Endothelial cell of umbilical vein (primary cell): ENCODE measurements at regions not wholly inside any gene's neighbourhood (a gene's known extent, or its start where the extent isn't known, plus 50 kb on each side); places are given as distances from the start of the nearest gene placed in this dataset.

Source experiments
- BruUV-seq: library from RNA; stranded (reverse); fragments of 400-500 nt; replicated peaks from 2 replicates; lab custom pipeline; 2021; lab: Mats Ljungman, UMichigan
- CTCF ChIA-PET: fragments of 300-600, 350-600 bp; sonication (Branson Sonifier 250); formaldehyde crosslinking; loops from one replicate; lab custom pipeline; 2021; ENCODE audit warnings: antibody characterized with exemption, inconsistent platforms; lab: Charles Lee
- POLR2A ChIA-PET: fragments of 300-600, 350-600 bp; sonication (Branson Sonifier 250); formaldehyde crosslinking; loops from one replicate; lab custom pipeline; 2021; ENCODE audit warnings: antibody characterized with exemption, inconsistent platforms; lab: Charles Lee
- DNase-seq: peaks from one replicate; pipeline ENCODE4 v3.0.0-alpha.2; 2011; ENCODE audit warnings: low read depth, low spot score
- FAIRE-seq: peaks from 2 replicates; lab custom pipeline; 2011; peaks lifted over from hg19 to GRCh38; lab: Jason Lieb, UNC
- H2AFZ ChIP-seq: 2 replicates; pipeline ENCODE4 v1.6.0; 2012; ENCODE audit warnings: low read depth, low read length, control low read depth, inconsistent platforms
- H3K27ac ChIP-seq: 2 replicates; pipeline ENCODE4 v1.5.1; 2011; ENCODE audit warnings: low read depth, mild to moderate bottlenecking, control low read depth, low read length, moderate library complexity; ENCODE audit not compliant: insufficient read depth
- H3K27me3 ChIP-seq, 2 experiments: 2 replicates each; pipeline versions ENCODE4 v1.6.0 to v1.6.1; 2011; ENCODE audit warnings: low read length in 2 of 2, mixed read lengths in 1 of 2; ENCODE audit not compliant: control insufficient read depth in 2 of 2, insufficient read depth in 2 of 2
- H3K36me3 ChIP-seq, 2 experiments: 2 replicates in 1 of 2; 3 replicates in 1 of 2; pipeline ENCODE4 v1.5.1; 2011; ENCODE audit warnings: low read length in 2 of 2, mild to moderate bottlenecking in 1 of 2, moderate library complexity in 1 of 2; ENCODE audit not compliant: control insufficient read depth in 2 of 2, insufficient read depth in 2 of 2; ENCODE audit errors: extremely low read depth in 1 of 2
- H3K4me1 ChIP-seq: 3 replicates; pipeline ENCODE4 v1.5.1; 2011; ENCODE audit warnings: mild to moderate bottlenecking, low read length; ENCODE audit not compliant: control insufficient read depth, insufficient read depth; ENCODE audit errors: extremely low read depth
- H3K4me2 ChIP-seq: 2 replicates; pipeline ENCODE4 v1.6.1; 2011; ENCODE audit warnings: low read length, control low read depth, mixed read lengths; ENCODE audit not compliant: insufficient read depth
- H3K4me3 ChIP-seq, 3 experiments: fragments of 200-600 bp in 1 of 3; sonication (generic), shearing (Covaris generic) in 1 of 3; replicated peaks in 1 of 3; 2 replicates each; pipeline ENCODE4 v1.5.1; 2011 to 2016; ENCODE audit warnings: control low read depth in 3 of 3, low read length in 3 of 3, mild to moderate bottlenecking in 2 of 3, inconsistent platforms in 1 of 3, low read depth in 1 of 3, moderate library complexity in 1 of 3; ENCODE audit not compliant: insufficient read depth in 1 of 3
- H3K79me2 ChIP-seq: 2 replicates; pipeline ENCODE4 v1.6.0; 2012; ENCODE audit warnings: low read length, inconsistent platforms; ENCODE audit not compliant: control insufficient read depth, insufficient read depth
- H3K9ac ChIP-seq: replicated peaks from 2 replicates; pipeline ENCODE3; 2011; ENCODE audit warnings: low read length, control low read depth; ENCODE audit not compliant: insufficient read depth; ENCODE audit errors: extremely low read depth
- H3K9me1 ChIP-seq: replicated peaks from 3 replicates; pipeline ENCODE4 v1.6.0; 2011; ENCODE audit warnings: mild to moderate bottlenecking, low read length; ENCODE audit not compliant: control insufficient read depth, insufficient read depth; ENCODE audit errors: extremely low read depth
- H3K9me3 ChIP-seq: replicated peaks from 2 replicates; pipeline ENCODE4 v1.5.1; 2012; ENCODE audit warnings: low read length, inconsistent platforms; ENCODE audit not compliant: control insufficient read depth, insufficient read depth
- H4K20me1 ChIP-seq: replicated peaks from 2 replicates; pipeline ENCODE3; 2011; ENCODE audit warnings: mild to moderate bottlenecking, low read length; ENCODE audit not compliant: control insufficient read depth, insufficient read depth; ENCODE audit errors: extremely low read depth
- CTCF ChIP-seq, 2 donors: IDR thresholded peaks; 1 replicate in 1 of 2; 2 replicates in 1 of 2; pipeline ENCODE4 v1.5.1; 2011; ENCODE audit warnings: low read length in 2 of 2, mild to moderate bottlenecking in 2 of 2, moderate library complexity in 2 of 2, control low read depth in 1 of 2, inconsistent platforms in 1 of 2, low read depth in 1 of 2; ENCODE audit not compliant: insufficient read depth in 1 of 2; ENCODE audit errors: extremely low read depth in 1 of 2
- EZH2 ChIP-seq: IDR thresholded peaks from 2 replicates; pipeline ENCODE4 v1.6.1; 2012; ENCODE audit warnings: borderline replicate concordance, low read depth, mild to moderate bottlenecking, moderate library complexity, low read length, inconsistent platforms; ENCODE audit not compliant: severe bottlenecking
- FOS ChIP-seq: IDR thresholded peaks from 2 replicates; pipeline ENCODE4 v1.6.1; 2011; ENCODE audit warnings: mild to moderate bottlenecking, low read length, moderate library complexity, borderline replicate concordance; ENCODE audit not compliant: insufficient read depth
- JUN ChIP-seq: IDR thresholded peaks from 2 replicates; pipeline ENCODE4 v1.6.1; 2011; ENCODE audit warnings: borderline replicate concordance, low read depth; ENCODE audit not compliant: insufficient read length, insufficient read depth
- MAX ChIP-seq: IDR thresholded peaks from 2 replicates; pipeline ENCODE4 v1.6.1; 2011; ENCODE audit not compliant: insufficient read depth, insufficient read length
- MYC ChIP-seq: IDR thresholded peaks from one replicate; pipeline ENCODE4 v1.6.1; 2011; ENCODE audit warnings: mild to moderate bottlenecking, low read depth, low read length
- dilution Hi-C: fragments of 300-500 bp; cut with MboI; formaldehyde crosslinking; loops from one replicate; pipeline ENCODE4 v1.15.0; 2019; ENCODE audit warnings: low sequenced_read_pairs; ENCODE audit not compliant: extremely low pct_ligation_motif_present
- intact Hi-C: fragments of 100-400 bp; cut with micrococcal nuclease; formaldehyde crosslinking; loops from one replicate; pipeline ENCODE4 v1.10.0; 2022

- dilution Hi-C loops = no loop called here
Observed at GRCh38 chr3:140758791-140759444, 81.1 kb downstream of the TRIM42 start.

GRCh38 chr3:140760324-140761075 lies 82.6 kb downstream of the TRIM42 start:
- no peak for FAIRE-seq
- POLR2A ChIA-PET = no interaction called here
- CTCF ChIA-PET = no interaction called here

More at GRCh38 chr3:140758791-140759444, 81.1 kb downstream of the TRIM42 start:
- no peak overlapping the region for H3K4me3 ChIP-seq
- FAIRE-seq (no peak), DNase-seq (no peak)
- H3K4me1 ChIP-seq = no peaks in the 10 kb centered on the region
- H3K27ac ChIP-seq = no peak overlapping the region
- H4K20me1 ChIP-seq = no peaks in the 10 kb centered on the region
- no peak overlapping the region for H3K4me2 ChIP-seq
- BruUV-seq = no TSS peak
- CTCF ChIA-PET = no interaction called here
- no peaks in the 10 kb centered on the region for H3K9me3 ChIP-seq
- intact Hi-C loops = no loop called here
- TF ChIP-seq MAX (no peak), EZH2 (no peak), MYC (no peak), FOS (no peak)
- H3K9ac ChIP-seq = no peak overlapping the region
- POLR2A ChIA-PET = no interaction called here
- no peaks in the 10 kb centered on the region for H3K27me3 ChIP-seq
- H3K9me1 ChIP-seq = no peaks in the 10 kb centered on the region
- H2AFZ ChIP-seq = no peak overlapping the region
- no peaks in the 10 kb centered on the region for H3K79me2 ChIP-seq
- H3K36me3 ChIP-seq = no peaks in the 10 kb centered on the region

More at GRCh38 chr3:140760324-140761075, 82.6 kb downstream of the TRIM42 start:
- H3K4me1 ChIP-seq = no peaks in the 10 kb centered on the region
- dilution Hi-C loops = no loop called here
- no peak overlapping the region for H3K9ac ChIP-seq
- no peak overlapping the region for H3K4me3 ChIP-seq
- TF ChIP-seq FOS (no peak), MYC (no peak), MAX (no peak), CTCF (IDR thresholded peaks at IDR 0.05; ENCODE audit: extremely low read depth in 1 of 2, insufficient read depth in 1 of 2, low read depth in 1 of 2, low read length in 2 of 2) (no peak), JUN (no peak), EZH2 (no peak)
- H3K9me3 ChIP-seq = no peaks in the 10 kb centered on the region
- no peaks in the 10 kb centered on the region for H3K79me2 ChIP-seq
- no TSS peak for BruUV-seq
- H3K4me2 ChIP-seq = no peak overlapping the region
- DNase-seq = no peak
- no peaks in the 10 kb centered on the region for H3K9me1 ChIP-seq
- H3K27ac ChIP-seq = no peak overlapping the region
- H4K20me1 ChIP-seq = no peaks in the 10 kb centered on the region
- intact Hi-C loops = no loop called here
- H3K36me3 ChIP-seq = no peaks in the 10 kb centered on the region
- no peaks in the 10 kb centered on the region for H3K27me3 ChIP-seq
- H2AFZ ChIP-seq = no peak overlapping the region
